ENCODE measurements at regions not wholly inside any gene's neighbourhood (a gene's known extent, or its start where the extent isn't known, plus 50 kb on each side); places are given as distances from the start of the nearest gene placed in this dataset.

DNA sequence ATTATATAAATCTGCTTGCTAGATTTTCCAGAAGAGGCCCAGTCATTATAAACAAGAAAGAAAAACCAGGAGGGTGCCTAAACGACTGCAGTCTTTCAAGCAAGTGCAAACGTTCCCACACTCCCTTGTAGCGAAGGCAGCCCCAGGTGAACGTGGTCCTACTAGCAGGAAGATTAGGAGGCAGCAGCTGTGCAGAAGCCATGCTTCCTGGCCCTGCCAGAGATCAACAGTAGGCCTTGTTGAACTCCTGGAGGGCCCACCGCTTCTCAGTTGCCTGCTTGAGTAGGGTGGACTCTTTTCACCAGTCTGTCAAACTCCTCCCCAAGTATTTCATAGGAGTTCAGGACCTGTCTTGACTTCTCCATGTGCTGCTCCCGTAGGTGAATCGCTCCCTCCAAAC, 163.0 kb upstream of the GORAB start:
- Mint-ChIP-seq H3K36me3 (ENCODE audit: low read depth) (no peaks in the 10 kb centered on the region), H3K9me3 (no peaks in the 10 kb centered on the region), H3K27me3 (ENCODE audit: low read depth) (peaks cover 8% of the 10 kb centered on the region)

GRCh38 chr1:170369417-170369816, 162.5 kb upstream of the GORAB start:
- Mint-ChIP-seq H3K9me3 (no peaks in the 10 kb centered on the region), H3K27ac (no peak overlapping the region), H3K36me3 (ENCODE audit: low read depth) (no peaks in the 10 kb centered on the region), H3K4me1 (ENCODE audit: low read depth) (no peaks in the 10 kb centered on the region), H3K27me3 (ENCODE audit: low read depth) (peaks cover 8% of the 10 kb centered on the region), H3K4me3 (no peak overlapping the region)
- CTCF ChIA-PET: interaction anchor here (0.6 kb wide), 1 partner anchor 489 kb away, joined by 5 read pairs; no protein-coding TSS in a partner anchor
- intact Hi-C loops (cut with micrococcal nuclease): no loop called here
- DNase-seq: no peak

More for the DNA sequence above, 163.0 kb upstream of the GORAB start:
- intact Hi-C loops (cut with micrococcal nuclease): no loop called here
- DNase-seq: no peak
- CTCF ChIA-PET: interaction anchor here (0.6 kb wide), 1 partner anchor 488 kb away, joined by 5 read pairs; no protein-coding TSS in a partner anchor
- Mint-ChIP-seq H3K4me1 (ENCODE audit: low read depth) (no peaks in the 10 kb centered on the region), H3K27ac (no peak overlapping the region), H3K4me3 (no peak overlapping the region)

DNA sequence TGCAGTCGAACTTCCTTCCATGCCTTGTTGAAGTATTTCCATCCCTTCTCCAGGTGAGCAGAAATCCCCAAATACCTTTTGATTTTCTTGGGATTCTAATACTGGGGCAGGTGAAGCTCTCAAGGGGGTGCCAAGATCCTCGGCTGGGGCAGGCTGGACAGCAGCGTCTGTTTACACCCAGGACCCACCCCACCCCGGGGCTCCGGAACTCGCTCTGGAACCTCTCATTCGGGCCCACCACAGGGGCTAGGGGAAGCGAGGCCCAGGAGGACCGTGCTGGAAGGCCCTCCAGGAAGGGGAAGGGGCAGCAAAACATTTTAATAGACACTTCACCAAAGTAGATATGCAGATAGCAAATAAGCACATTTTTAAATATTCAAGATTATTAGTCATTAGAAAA, 161.9 kb upstream of the GORAB start:
- CTCF ChIA-PET: no interaction called here
- Mint-ChIP-seq H3K9me3 (no peaks in the 10 kb centered on the region), H3K4me3 (no peak overlapping the region), H3K27ac (no peak overlapping the region), H3K4me1 (ENCODE audit: low read depth) (no peaks in the 10 kb centered on the region), H3K36me3 (ENCODE audit: low read depth) (no peaks in the 10 kb centered on the region), H3K27me3 (ENCODE audit: low read depth) (peaks cover 8% of the 10 kb centered on the region)
- intact Hi-C loops (cut with micrococcal nuclease): no loop called here
- DNase-seq: no peak

- intact Hi-C loops (cut with micrococcal nuclease): no loop called here
- Mint-ChIP-seq H3K4me3 (no peak overlapping the region), H3K36me3 (ENCODE audit: low read depth) (no peaks in the 10 kb centered on the region), H3K4me1 (ENCODE audit: low read depth) (no peaks in the 10 kb centered on the region), H3K9me3 (no peaks in the 10 kb centered on the region), H3K27ac (no peak overlapping the region), H3K27me3 (ENCODE audit: low read depth) (no peaks in the 10 kb centered on the region)
- CTCF ChIA-PET: no interaction called here
- DNase-seq: no peak
Observed at GRCh38 chr1:170375082-170375723, 156.8 kb upstream of the GORAB start.

GRCh38 chr1:170376801-170377385, 155.1 kb upstream of the GORAB start:
- intact Hi-C loops (cut with micrococcal nuclease): no loop called here
- DNase-seq: no peak
- Mint-ChIP-seq H3K27me3 (ENCODE audit: low read depth) (no peaks in the 10 kb centered on the region), H3K4me1 (ENCODE audit: low read depth) (no peaks in the 10 kb centered on the region), H3K27ac (no peak overlapping the region), H3K4me3 (no peak overlapping the region), H3K9me3 (no peaks in the 10 kb centered on the region), H3K36me3 (ENCODE audit: low read depth) (no peaks in the 10 kb centered on the region)
- CTCF ChIA-PET: no interaction called here

DNA sequence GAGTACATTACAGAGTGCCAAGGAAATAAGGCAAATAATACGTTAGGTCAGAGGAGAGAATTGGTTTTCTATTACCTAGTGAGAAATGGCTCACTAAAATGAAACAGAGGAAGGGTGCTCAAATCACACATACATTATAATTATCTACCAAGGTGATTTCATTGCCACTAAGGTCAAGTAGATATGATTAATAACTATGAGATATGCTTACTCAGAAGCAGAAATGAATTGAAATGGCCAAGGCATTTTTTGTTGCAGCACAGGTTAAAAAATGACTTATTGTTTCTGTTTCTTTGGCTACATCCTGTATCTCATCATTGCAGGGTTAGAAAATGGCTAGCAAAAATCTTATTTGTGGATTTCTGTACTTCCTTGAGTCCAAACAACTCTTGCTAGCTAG, 154.5 kb upstream of the GORAB start:
- Mint-ChIP-seq H3K4me3 (no peak overlapping the region), H3K36me3 (ENCODE audit: low read depth) (no peaks in the 10 kb centered on the region), H3K27me3 (ENCODE audit: low read depth) (no peaks in the 10 kb centered on the region), H3K4me1 (ENCODE audit: low read depth) (no peaks in the 10 kb centered on the region), H3K27ac (no peak overlapping the region), H3K9me3 (no peaks in the 10 kb centered on the region)
- no peak for DNase-seq
- intact Hi-C loops (cut with micrococcal nuclease): no loop called here
- CTCF ChIA-PET: no interaction called here

DNA sequence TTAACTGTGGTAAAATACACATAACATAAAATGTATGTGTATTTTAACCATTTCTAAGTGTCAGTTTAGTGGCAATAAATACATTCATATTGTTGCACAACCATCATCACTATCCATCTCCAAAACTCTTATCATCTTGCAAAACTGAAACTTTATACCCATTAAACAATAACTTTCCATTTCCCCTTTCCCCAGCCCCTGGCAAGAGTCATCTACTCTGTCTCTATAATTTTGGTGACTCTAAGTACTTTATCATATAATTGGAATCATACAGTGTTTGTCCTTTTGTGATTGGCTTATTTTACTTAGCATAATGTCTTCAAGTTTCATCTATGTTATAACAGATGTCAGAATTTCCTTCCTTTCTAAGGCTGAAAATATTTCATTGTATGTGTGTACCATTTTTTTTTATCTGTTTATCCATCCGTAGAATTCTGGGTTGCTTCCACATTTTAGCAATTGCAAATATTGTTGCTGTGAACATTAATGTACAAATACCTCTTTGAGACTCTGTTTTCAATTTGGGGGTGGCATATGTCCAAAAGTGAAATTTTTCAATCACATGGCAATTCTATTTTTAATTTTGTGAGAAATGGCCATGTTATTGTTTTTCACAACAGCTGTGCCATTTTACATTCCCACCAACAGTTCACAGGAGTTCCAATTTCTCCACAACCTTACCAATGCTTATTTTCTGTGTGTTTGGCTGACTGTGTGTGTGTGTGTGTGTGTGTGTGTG, 153.9 kb upstream of the GORAB start:
- H3K27me3 Mint-ChIP-seq (ENCODE audit: low read depth): no peaks in the 10 kb centered on the region
- H3K4me1 Mint-ChIP-seq (ENCODE audit: low read depth): no peaks in the 10 kb centered on the region
- no peaks in the 10 kb centered on the region for H3K9me3 Mint-ChIP-seq
- CTCF ChIA-PET: no interaction called here
- DNase-seq: no peak
- H3K27ac Mint-ChIP-seq: no peak overlapping the region
- H3K4me3 Mint-ChIP-seq: no peak overlapping the region
- intact Hi-C loops (cut with micrococcal nuclease): no loop called here
- H3K36me3 Mint-ChIP-seq (ENCODE audit: low read depth): no peaks in the 10 kb centered on the region

DNA sequence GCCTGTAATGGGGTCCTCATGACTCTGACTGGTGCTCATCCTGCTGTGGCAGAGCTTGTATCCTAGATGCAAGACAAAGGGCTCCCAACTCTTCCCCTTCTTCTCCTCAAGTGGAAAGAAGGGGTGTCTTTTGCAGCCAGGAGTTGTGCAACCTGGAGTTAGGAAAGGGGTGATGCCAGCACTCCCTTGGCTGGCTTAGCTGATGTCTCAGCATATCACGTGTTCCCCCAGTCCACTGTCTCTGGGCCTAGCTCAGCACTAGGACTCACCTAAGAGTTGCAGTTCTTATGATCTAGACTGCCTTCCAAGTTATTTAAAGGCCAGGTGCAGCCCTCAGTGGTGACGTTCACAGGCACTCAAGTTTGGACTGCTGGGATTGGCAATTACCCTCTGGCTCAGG, 146.2 kb upstream of the GORAB start:
- no peaks in the 10 kb centered on the region for H3K36me3 Mint-ChIP-seq (ENCODE audit: low read depth)
- H3K27ac Mint-ChIP-seq: no peak overlapping the region
- H3K4me1 Mint-ChIP-seq (ENCODE audit: low read depth): no peaks in the 10 kb centered on the region
- intact Hi-C loops (cut with micrococcal nuclease): no loop called here
- CTCF ChIA-PET: no interaction called here
- no peak overlapping the region for H3K4me3 Mint-ChIP-seq
- H3K27me3 Mint-ChIP-seq (ENCODE audit: low read depth): no peaks in the 10 kb centered on the region
- no peaks in the 10 kb centered on the region for H3K9me3 Mint-ChIP-seq
- DNase-seq: no peak

- CTCF ChIA-PET: no interaction called here
- Mint-ChIP-seq H3K4me3 (no peak overlapping the region), H3K9me3 (no peaks in the 10 kb centered on the region), H3K27me3 (ENCODE audit: low read depth) (no peaks in the 10 kb centered on the region), H3K27ac (no peak overlapping the region), H3K36me3 (ENCODE audit: low read depth) (no peaks in the 10 kb centered on the region), H3K4me1 (ENCODE audit: low read depth) (no peaks in the 10 kb centered on the region)
- intact Hi-C loops (cut with micrococcal nuclease): no loop called here
- DNase-seq: no peak
Observed at GRCh38 chr1:170388489-170388888, 143.5 kb upstream of the GORAB start.

GRCh38 chr1:170395149-170395548, 136.8 kb upstream of the GORAB start:
- peaks cover 7% of the 10 kb centered on the region for H3K9me3 Mint-ChIP-seq
- no peaks in the 10 kb centered on the region for H3K36me3 Mint-ChIP-seq (ENCODE audit: low read depth)
- DNase-seq: no peak
- no peaks in the 10 kb centered on the region for H3K4me1 Mint-ChIP-seq (ENCODE audit: low read depth)
- CTCF ChIA-PET: no interaction called here
- H3K27ac Mint-ChIP-seq: no peak overlapping the region
- intact Hi-C loops (cut with micrococcal nuclease): no loop called here
- H3K27me3 Mint-ChIP-seq (ENCODE audit: low read depth): peaks cover 7% of the 10 kb centered on the region
- H3K4me3 Mint-ChIP-seq: no peak overlapping the region

- CTCF ChIA-PET: no interaction called here
Observed at GRCh38 chr1:170397061-170397460, 134.9 kb upstream of the GORAB start.

GRCh38 chr1:170402476-170403311, 129.3 kb upstream of the GORAB start:
- Mint-ChIP-seq H3K4me3 (no peak overlapping the region), H3K9me3 (no peaks in the 10 kb centered on the region), H3K27me3 (ENCODE audit: low read depth) (peaks cover 9% of the 10 kb centered on the region), H3K27ac (no peak overlapping the region), H3K36me3 (ENCODE audit: low read depth) (no peaks in the 10 kb centered on the region), H3K4me1 (ENCODE audit: low read depth) (no peaks in the 10 kb centered on the region)
- intact Hi-C loops (cut with micrococcal nuclease): no loop called here
- CTCF ChIA-PET: no interaction called here
- no peak for DNase-seq

More at GRCh38 chr1:170397061-170397460, 134.9 kb upstream of the GORAB start:
- H3K9me3 Mint-ChIP-seq: peaks cover 7% of the 10 kb centered on the region
- peaks cover 7% of the 10 kb centered on the region for H3K27me3 Mint-ChIP-seq (ENCODE audit: low read depth)
- no peak for DNase-seq
- H3K4me3 Mint-ChIP-seq: no peak overlapping the region
- no peak overlapping the region for H3K27ac Mint-ChIP-seq
- intact Hi-C loops (cut with micrococcal nuclease): no loop called here
- H3K4me1 Mint-ChIP-seq (ENCODE audit: low read depth): no peaks in the 10 kb centered on the region
- H3K36me3 Mint-ChIP-seq (ENCODE audit: low read depth): no peaks in the 10 kb centered on the region

Measured in activated naive CD4-positive, alpha-beta T cell treated with anti-CD3 and anti-CD28 coated beads for 36 hours (primary cell).